Activated T-cell treated with anti-CD3 and anti-CD28 coated beads, Interleukin-2, amount 50 U/mL, for 4 hours (primary cell): ENCODE measurements at regions not wholly inside any gene's neighbourhood (a gene's known extent, or its start where the extent isn't known, plus 50 kb on each side); places are given as distances from the start of the nearest gene placed in this dataset.

ENCODE experiments used
- ATAC-seq, 2 donors: fragments of 200-7000 bp; cut with Tn5 transposase; one replicate each; pipeline ENCODE4 v1.10.0; 2021
- DNase-seq: peaks from one replicate; pipeline ENCODE4 v3.0.0-alpha.2; 2020
- H3K27me3 Mint-ChIP-seq: one replicate; pipeline ENCODE4 v1.8.0; 2021; ENCODE audit warnings: low read depth, mixed read lengths
- H3K36me3 Mint-ChIP-seq: one replicate; pipeline ENCODE4 v1.8.0; 2022; ENCODE audit warnings: mixed read lengths; ENCODE audit not compliant: insufficient read depth
- H3K4me1 Mint-ChIP-seq: one replicate; pipeline ENCODE4 v1.8.0; 2021; ENCODE audit warnings: low read depth, mixed read lengths
- H3K4me3 Mint-ChIP-seq: one replicate; pipeline ENCODE4 v1.8.0; 2021; ENCODE audit warnings: mild to moderate bottlenecking, moderate library complexity, mixed read lengths
- H3K9me3 Mint-ChIP-seq: one replicate; pipeline ENCODE4 v1.8.0; 2021; ENCODE audit warnings: mixed read lengths

DNA sequence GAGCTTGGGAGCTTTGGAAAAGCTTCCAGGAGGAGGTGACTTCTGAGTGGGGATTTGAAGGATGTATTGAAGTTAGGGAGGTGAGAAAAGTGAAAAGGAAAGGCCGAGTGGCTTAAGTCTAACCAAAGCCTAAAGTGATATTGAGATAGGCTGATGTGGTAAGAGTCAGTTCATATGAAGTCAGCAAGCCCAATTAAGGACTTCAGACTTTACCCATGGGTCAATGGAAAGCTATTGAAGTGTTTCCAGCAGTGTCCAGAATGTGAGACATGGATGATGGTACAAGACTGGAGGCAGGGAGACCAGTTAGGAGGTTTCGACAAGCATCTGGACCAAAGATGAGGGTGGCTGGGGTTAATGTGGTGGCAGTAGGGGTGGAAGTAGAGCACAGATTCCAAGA lies 134.3 kb upstream of the WWC1 start:
- Mint-ChIP-seq H3K4me3 (no peak overlapping the region), H3K27me3 (no peaks in the 10 kb centered on the region), H3K4me1 (no peaks in the 10 kb centered on the region), H3K36me3 (no peaks in the 10 kb centered on the region), H3K9me3 (no peaks in the 10 kb centered on the region)
- no peak for ATAC-seq
- DNase-seq = no peak

DNA sequence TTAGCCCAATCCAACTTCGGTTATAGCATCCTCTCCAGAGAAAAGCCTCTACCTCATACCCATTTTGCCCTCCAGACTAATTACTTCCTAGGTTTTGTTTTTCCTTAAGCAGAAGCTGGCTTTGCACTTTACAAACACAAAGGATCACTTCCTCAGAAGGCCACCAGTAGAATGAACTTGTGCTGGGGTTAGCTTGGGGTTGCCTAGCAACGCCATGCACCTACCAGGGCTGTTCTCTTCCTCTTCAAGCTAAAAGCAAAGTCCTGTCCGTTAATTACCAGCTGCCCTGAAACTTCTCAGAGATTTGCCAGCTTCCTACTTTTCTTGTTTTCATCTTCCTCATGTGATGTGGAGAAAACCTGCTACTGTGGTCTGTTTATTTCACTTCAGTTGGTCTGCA lies 132.0 kb upstream of the WWC1 start:
- Mint-ChIP-seq H3K9me3 (no peaks in the 10 kb centered on the region), H3K27me3 (no peaks in the 10 kb centered on the region), H3K4me1 (no peaks in the 10 kb centered on the region), H3K4me3 (no peak overlapping the region), H3K36me3 (no peaks in the 10 kb centered on the region)
- no peak for DNase-seq
- ATAC-seq = no peak

DNA sequence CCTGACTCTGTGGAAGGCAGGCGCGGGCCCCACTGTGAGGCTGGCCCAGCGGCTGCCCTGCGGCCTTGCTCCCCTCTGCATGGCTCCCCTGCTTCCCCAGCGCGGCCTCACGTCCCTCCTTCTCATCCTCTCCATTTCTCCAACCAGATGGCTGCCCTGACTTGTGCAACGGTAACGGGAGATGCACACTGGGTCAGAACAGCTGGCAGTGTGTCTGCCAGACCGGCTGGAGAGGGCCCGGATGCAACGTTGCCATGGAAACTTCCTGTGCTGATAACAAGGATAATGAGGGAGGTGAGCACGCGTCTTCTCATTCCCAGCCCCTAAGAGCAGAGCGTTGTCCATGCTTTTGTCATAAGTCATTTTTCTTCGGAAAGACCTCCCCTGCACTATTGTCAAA lies 129.0 kb upstream of the WWC1 start:
- Mint-ChIP-seq H3K36me3 (no peaks in the 10 kb centered on the region), H3K4me1 (peaks cover 11% of the 10 kb centered on the region), H3K27me3 (no peaks in the 10 kb centered on the region), H3K4me3 (no peak overlapping the region), H3K9me3 (no peaks in the 10 kb centered on the region)
- ATAC-seq = no peak
- no peak for DNase-seq

DNA sequence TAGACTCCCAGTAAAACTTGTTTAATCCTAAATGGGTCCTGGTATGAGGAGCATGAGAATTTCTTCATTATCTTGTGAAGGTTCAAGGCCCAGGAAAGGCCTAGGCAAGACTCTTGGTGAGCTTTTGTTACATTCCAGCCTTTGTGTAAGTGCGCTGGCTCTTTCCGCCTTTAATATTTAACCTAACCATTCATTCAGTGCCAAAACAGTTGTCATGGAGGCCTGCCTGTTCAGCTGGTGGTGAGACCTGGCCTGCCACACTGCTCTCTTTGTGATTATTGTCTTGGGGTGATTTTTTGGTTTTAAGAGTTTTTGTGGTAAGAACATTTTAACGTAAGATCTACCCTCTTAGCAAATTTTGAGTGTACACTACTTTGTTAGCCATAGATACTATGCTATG lies 127.5 kb upstream of the WWC1 start:
- no peaks in the 10 kb centered on the region for H3K36me3 Mint-ChIP-seq
- DNase-seq (no peak), ATAC-seq (no peak)
- H3K27me3 Mint-ChIP-seq = no peaks in the 10 kb centered on the region
- no peak overlapping the region for H3K4me3 Mint-ChIP-seq
- H3K9me3 Mint-ChIP-seq = no peaks in the 10 kb centered on the region
- H3K4me1 Mint-ChIP-seq = peaks cover 11% of the 10 kb centered on the region

DNA sequence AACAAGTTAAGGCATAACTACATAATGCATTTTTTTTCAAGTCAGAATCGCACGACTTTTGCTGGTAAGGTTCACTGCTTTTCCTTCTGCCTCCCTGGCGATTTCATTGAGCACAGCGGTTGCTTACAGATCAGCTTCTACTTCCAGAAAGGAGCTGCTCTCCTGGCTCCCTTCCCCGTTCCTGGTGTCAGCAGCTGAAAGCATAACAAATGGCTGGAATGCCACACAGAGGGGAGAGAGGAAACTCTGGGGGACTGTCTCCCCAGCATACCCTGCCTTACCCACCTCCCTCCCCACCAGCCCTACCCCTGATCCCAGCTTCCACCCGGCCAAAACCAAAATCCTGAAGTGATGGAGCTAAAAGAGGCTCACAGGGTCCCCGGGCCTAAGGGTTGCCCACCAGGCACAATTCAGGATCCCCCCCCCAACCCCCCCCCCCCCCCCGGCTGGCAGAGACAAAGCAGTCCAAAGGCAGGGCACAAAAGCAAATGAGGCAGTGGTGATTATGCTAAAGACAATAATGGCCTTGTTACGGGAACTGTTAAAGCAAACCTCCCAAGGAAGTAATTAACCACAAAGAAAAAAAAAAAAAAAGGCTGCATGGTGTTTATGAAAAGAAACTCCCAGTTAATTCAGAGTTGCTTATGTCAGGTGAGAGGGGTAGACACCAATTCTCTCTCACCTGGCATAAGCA lies 126.1 kb upstream of the WWC1 start:
- peaks cover 11% of the 10 kb centered on the region for H3K4me1 Mint-ChIP-seq
- no peak overlapping the region for H3K4me3 Mint-ChIP-seq
- H3K27me3 Mint-ChIP-seq = no peaks in the 10 kb centered on the region

DNA sequence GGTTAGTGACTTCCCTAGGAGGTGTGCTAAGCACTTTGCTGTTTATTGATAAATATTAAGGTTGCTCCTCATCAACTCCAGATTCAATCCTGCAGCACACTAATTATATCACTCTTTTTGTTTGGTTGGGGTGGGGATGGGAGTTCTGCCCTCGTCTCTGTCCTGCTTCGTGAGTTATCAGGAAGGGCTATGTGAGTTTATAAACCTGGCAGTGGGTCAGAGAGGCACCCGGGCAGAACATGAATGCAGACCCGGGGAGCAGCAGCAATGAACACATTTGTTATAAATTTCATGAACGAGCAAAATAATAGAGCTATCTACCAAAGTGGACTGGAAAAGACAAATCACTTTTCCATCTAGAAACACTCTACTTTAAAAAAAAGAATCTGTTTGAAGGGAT lies 125.5 kb upstream of the WWC1 start:
- Mint-ChIP-seq H3K9me3 (no peaks in the 10 kb centered on the region), H3K4me1 (peaks cover 11% of the 10 kb centered on the region), H3K27me3 (no peaks in the 10 kb centered on the region), H3K36me3 (no peaks in the 10 kb centered on the region), H3K4me3 (no peak overlapping the region)
- DNase-seq = no peak
- no peak for ATAC-seq

More for the DNA sequence above, 126.1 kb upstream of the WWC1 start:
- H3K36me3 Mint-ChIP-seq = no peaks in the 10 kb centered on the region
- no peaks in the 10 kb centered on the region for H3K9me3 Mint-ChIP-seq
- DNase-seq (no peak), ATAC-seq (no peak)

DNA sequence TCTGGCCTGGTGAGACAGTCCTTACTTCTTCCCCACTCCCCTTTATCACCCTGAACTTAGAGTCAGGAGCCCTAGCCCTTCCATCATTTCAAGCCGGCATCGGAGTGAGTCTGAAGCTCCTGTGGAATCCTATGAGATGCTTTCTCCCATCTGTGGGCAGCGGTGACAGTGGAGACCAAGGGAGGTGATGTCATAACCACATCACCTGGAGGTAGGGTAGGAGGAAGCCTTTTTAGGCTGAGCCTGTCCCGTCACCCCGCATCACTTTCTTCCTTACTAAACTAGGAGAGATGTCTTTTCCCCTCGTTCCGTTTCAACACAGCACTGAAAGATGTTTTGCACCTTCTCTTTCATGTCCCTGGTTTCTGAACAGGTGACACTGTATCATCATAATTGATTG lies 124.1 kb upstream of the WWC1 start:
- Mint-ChIP-seq H3K27me3 (no peaks in the 10 kb centered on the region), H3K4me1 (peaks cover 11% of the 10 kb centered on the region), H3K9me3 (no peaks in the 10 kb centered on the region), H3K4me3 (no peak overlapping the region), H3K36me3 (no peaks in the 10 kb centered on the region)
- DNase-seq (no peak), ATAC-seq (no peak)

DNA sequence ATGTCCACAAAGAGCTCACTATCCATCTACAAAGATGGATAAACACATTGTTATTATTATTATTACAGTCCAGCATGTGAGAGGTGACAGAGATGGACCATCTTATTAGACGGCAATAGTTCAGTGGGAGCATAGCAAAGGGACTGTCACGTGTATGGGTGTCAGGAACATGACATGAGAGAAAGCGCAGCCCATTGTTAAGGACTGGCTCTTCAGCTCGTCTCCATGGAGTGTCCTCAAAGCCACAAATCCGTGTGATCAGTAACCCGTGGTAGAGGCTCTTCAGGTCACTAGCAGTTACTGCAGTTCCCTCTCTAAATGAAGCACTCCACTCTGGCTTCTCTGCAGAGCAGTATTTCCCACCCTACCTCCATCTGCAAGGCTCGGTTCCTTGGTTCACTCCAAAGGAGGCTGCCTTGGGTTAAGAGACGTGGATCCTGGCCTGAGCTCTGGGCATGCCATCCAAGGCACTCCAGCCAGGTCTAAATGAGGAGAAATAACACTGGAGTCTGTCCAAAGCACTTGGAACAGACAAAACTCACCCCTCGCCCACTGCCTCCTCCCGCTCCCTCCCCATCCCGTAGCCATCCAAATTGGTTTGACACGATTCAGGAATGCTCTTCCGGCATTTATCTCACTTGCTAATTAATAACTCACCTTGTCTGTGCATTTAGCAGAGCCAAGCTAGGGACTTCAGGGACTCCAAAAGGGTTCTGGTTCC lies 122.3 kb upstream of the WWC1 start:
- no peak for ATAC-seq
- Mint-ChIP-seq H3K36me3 (no peaks in the 10 kb centered on the region), H3K9me3 (no peaks in the 10 kb centered on the region), H3K27me3 (no peaks in the 10 kb centered on the region), H3K4me1 (peaks cover 11% of the 10 kb centered on the region), H3K4me3 (no peak overlapping the region)
- no peak for DNase-seq

DNA sequence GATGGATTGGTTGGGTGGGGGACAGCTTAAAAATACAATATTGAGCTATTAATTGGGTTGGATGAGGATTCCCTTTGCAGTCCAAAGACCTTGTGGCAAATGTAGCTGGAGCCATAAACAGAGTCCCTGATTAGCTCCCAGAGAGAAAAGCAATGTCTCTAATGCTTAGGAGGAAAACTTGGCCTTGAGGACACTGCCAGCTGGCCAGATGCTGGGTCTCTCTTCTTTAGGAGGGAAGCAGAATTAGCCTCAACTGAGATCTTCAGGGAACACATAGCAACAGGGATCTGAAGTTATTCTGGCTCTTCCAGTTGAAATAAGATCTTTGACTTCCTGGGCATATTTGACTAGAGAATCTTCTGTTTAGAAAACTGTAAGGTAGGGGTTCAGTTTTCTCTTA lies 121.7 kb upstream of the WWC1 start:
- no peak for ATAC-seq
- no peaks in the 10 kb centered on the region for H3K36me3 Mint-ChIP-seq
- no peak for DNase-seq
- H3K27me3 Mint-ChIP-seq = no peaks in the 10 kb centered on the region
- no peak overlapping the region for H3K4me3 Mint-ChIP-seq
- H3K4me1 Mint-ChIP-seq = peaks cover 11% of the 10 kb centered on the region
- H3K9me3 Mint-ChIP-seq = no peaks in the 10 kb centered on the region

DNA sequence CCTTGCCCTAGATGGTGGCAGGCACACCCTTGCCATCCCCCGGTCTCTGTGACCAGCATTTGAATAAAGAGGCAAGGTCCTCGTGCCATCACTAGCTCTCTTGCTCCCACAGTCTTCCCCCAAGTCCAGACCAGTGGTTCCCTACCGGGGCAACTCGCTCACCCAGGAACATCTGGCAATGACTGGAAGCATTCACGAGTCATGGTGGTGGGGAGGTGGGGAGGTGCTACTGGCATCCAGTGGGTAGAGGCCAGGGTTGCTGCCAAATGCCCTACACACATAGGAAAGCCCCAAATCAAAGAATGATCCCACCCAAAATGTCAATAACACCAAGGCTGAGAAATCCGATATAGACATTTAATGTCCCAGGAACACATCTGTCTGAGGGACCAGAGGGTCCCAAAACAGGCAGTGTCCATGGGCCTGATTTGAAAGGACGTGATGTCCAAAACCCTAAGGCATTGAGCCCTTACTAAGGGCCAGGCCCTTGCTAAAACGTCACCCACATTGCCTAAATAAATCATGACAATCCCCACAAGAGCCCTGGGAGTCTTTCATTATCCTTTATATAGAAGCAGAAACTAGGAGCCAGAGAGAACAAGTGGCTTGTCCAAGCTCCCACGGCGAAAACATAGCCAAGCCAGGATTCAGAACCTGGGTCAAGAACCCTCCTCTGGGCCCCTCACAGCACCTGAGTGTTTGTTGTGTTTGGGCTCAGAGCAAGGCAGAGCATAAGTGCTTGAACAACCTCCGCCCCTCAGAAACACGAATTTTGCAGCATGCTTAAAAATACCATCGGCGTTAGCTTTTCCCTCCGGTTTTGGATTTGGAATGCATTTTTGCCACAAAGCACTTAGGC lies 119.3 kb upstream of the WWC1 start:
- no peak overlapping the region for H3K4me3 Mint-ChIP-seq
- H3K9me3 Mint-ChIP-seq = no peaks in the 10 kb centered on the region
- ATAC-seq (no peak), DNase-seq (no peak)
- H3K27me3 Mint-ChIP-seq = no peaks in the 10 kb centered on the region
- no peaks in the 10 kb centered on the region for H3K36me3 Mint-ChIP-seq
- no peaks in the 10 kb centered on the region for H3K4me1 Mint-ChIP-seq

DNA sequence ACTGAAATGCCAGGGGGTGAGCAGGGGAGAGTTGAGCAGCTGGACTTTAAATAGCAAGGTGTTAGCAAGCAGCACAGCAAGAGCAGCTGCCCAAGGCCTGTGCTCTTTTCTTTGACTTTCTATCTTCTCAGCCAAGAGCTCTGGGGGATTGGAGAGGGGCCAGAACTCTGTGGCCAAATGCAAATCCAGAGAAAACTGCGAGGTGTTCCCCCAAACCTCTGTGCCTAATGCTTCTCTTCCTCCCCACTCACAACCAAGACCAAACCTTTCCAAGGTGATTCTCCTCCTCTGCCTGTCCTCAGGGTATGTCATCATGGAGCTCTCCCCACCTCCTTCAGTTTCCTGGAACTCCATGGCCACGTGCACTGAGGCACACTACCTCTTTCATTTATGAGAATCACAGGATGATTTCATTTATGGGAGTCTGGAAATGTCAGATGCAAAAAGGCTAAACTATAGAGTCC lies 118.7 kb upstream of the WWC1 start:
- no peak overlapping the region for H3K4me3 Mint-ChIP-seq
- ATAC-seq (no peak), DNase-seq (no peak)
- no peaks in the 10 kb centered on the region for H3K9me3 Mint-ChIP-seq
- no peaks in the 10 kb centered on the region for H3K27me3 Mint-ChIP-seq
- no peaks in the 10 kb centered on the region for H3K4me1 Mint-ChIP-seq
- no peaks in the 10 kb centered on the region for H3K36me3 Mint-ChIP-seq

DNA sequence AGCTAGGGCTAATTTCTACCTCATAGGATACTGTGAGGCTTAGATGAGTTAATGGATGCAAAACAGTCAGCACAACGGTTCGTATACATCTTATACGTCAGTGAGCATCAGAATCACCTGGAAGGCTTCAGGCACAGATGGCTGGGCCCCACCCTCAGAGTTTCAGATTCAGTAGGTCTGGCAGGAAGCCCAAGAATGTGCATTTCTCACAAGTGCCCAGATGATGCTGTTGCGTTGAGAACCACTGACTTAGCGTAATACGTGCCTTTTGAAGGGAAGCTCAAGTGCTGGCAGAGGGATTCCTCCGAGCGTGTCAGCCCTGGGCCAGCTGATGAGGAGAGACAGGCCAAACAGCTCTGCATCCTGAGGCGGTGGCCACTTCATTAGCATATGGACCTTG lies 117.1 kb upstream of the WWC1 start:
- Mint-ChIP-seq H3K9me3 (no peaks in the 10 kb centered on the region), H3K4me3 (no peak overlapping the region), H3K4me1 (no peaks in the 10 kb centered on the region), H3K27me3 (no peaks in the 10 kb centered on the region), H3K36me3 (no peaks in the 10 kb centered on the region)
- DNase-seq (no peak), ATAC-seq (no peak)

DNA sequence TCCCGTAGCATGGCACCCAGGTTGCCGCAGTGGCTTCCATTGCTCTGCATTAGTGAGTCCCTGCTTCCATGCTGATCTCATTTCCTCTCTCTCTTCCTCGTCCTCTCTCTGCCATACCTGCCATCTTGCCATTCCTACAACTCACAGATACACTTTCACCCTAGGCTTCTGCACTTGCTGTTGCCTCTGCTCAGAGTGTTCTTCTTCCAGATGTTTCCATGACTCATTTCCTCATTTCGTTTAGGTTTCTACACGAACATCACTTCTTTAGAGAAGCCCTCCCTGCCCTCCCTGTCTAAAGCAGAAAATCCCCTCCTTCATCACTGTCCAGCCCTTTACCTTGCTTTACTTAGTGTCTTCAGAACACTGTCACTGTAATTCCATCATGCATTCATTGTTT lies 115.2 kb upstream of the WWC1 start:
- peak in 1 of 2 donors; percentile 28 for ATAC-seq
- Mint-ChIP-seq H3K4me1 (no peaks in the 10 kb centered on the region), H3K9me3 (no peaks in the 10 kb centered on the region), H3K27me3 (no peaks in the 10 kb centered on the region), H3K36me3 (no peaks in the 10 kb centered on the region), H3K4me3 (no peak overlapping the region)
- DNase-seq = no peak

DNA sequence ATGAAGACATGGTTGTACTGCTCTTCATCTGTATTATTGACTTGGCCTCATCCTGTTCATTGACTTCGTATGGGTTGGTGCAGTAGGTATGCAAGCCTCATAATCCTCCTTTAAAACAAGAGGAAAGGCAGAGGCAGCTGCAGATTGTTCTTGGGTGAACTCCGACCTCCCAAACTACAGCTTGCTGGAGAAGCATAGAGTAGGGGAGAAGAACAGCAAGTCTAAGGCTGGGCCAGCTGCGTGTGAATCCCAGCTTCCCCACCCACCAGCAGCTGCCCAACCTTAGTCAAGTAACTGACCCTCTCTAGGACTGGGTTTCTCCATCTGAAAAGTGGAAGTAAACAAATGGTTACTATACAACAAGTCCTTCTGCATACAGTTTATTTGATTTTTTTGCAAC lies 114.5 kb upstream of the WWC1 start:
- H3K4me1 Mint-ChIP-seq = no peaks in the 10 kb centered on the region
- H3K36me3 Mint-ChIP-seq = no peaks in the 10 kb centered on the region
- ATAC-seq (no peak), DNase-seq (no peak)
- H3K9me3 Mint-ChIP-seq = no peaks in the 10 kb centered on the region
- H3K27me3 Mint-ChIP-seq = no peaks in the 10 kb centered on the region
- H3K4me3 Mint-ChIP-seq = no peak overlapping the region
